ENCODE measurements at regions not wholly inside any gene's neighbourhood (a gene's known extent, or its start where the extent isn't known, plus 50 kb on each side); places are given as distances from the start of the nearest gene placed in this dataset.

DNA sequence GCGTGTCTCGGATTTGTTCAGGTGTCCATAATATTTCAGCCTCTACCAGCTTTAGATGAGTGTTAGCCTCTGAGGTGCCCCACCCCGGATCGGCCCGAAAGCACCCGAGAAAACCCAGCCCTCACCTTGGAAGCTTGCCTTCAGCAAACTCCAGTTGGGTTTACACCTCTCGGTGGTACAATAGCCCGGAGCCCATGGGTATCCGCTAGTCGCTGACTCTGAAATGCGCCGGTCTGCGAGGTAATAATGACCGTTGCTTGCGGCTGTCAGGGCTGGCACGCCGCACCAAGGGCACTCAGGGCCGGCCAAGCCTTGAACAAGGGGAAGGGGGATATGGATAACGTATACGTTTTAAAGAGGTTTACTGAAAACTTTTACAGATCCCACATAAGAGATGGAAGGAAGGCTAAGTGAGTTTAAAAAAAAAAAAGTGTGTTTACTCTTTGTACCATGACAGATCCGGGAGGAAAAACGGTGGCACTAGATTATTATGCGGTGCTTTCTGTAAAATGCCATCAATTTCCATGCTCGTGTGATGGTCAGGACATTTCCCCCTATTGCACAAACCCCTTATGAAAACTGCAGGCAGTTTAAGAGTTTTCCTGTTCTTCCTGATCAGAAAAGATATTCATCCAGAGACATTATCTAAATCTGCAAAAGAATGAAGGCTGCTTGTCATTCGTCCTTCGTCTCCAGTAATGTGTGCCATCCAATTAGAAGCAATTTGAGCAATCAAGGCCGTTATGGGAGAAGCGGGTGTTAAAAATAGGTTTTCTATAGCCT, 124.2 kb downstream of the TMEM161B start:
- no peak for DNase-seq (ENCODE audit: low read depth in 2 of 2)

DNA sequence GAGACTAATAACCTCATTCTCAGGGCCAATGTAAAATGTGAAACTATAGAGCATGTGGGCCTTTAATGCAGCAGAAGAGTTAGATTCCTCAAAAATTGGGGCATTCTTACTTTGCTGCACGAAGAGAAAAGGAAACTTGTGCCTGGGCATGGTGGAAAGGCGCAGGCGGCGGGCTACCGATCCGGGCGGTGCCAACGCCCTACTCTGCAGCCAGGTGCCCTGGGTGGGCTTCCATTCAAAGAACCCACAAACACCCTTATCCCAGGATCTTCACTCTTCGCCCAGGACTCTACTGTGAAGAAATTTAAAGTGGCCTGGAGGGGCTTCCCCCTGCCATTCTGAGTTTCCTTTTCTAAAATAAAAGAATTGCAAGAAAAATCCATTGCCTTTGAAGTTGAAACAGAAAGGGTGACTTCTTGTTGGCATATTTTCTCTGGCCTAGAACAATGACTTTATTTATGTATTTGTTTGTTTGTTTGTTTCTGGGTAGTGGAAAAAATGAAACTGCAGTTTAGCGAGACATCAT, 124.9 kb downstream of the TMEM161B start:
- no peak for DNase-seq (ENCODE audit: low read depth in 2 of 2)

DNA sequence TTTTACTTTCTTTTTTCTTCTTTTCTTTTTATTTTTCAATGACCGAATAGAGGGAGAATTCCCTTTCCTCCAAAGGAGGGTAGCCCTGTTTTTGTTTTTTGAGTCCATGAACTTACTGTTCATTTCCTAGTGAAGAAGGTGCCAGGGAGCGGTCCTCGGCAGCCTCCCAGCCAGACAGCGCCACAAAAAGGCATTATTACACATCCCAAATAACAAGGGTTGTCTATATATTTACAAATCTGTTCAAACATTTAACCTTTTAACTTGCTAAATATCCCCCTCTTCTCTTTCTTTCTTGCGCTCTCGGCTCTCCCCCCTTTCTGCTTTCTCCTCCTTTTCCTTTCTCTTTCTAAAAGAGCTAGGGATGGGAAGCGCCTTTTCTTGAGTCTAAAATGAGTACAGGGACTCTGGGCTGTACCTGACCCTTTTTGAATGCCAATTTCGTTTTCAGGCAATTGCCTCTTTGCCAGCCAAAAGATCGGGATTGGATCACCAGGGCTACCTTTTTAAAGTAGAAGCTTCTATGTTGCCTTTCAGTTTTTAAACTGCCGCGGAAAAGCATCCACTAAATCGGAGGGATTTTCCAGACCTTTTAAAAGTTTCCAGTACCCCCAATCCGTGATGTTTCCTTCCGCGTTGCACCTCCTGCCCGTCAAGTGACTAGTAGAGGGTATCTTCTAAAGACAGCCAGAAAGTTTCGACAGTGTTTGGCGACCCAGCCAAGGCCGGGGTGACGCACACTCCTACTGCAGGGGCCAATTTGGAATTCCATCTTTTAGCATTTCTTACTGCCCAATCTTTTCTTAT, 125.6 kb downstream of the TMEM161B start:
- DNase-seq (ENCODE audit: low read depth in 2 of 2): no peak

DNA sequence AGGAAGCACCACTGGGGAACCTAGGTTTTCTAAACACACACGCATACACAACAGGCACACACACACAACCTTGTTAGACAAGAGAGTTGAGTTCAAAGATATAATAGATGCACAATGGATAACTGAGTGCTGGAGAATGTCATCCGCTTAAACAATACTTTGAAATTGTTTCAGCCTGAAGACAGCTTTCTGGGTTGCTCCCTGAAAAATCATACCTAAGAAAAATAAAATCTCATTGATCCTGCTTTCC, 126.1 kb downstream of the TMEM161B start:
- no peak for DNase-seq (ENCODE audit: low read depth in 2 of 2)

DNA sequence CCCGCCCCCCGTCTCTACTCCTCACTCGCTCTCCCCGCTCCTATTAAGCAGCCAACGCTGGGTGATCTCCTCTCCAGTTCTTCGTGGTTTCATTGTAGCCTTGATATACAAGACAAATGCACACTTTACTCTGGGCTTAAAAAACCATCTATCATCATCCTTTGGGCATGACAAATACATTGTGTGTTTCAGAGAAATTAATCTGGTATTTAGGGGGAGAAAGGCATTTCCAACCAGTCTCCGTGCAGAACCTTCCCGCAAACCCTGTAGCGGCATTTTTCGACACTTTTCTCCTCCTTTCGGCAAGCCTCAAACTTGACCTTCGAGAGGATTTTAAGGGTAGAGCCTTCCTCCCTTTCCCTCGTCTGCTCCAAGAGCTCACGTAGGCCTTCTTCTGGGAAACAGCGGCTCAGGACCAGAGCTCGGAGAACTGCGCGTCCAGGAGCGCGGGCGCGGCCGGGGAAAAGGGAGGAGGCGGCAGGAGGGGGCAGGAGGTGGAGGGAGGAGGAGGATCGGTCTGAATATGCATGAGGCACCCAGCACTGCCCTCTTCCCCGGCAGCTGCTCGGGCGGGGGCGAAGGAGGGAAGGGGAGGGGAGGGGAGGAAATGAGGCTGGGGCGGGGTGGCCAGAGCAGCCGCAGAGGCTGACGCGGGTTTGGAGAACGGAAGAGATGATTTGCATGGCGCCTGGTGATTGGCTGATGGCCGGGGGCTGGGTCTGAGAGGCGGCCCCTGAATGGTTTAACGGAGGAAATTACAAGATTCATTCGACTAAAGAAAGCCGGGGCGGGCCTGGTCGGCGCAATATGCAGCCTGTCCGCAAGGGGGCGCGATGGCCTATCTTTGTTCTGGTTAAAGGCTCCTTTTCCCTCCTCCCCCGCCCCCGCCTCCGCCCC, 127.5 kb downstream of the TMEM161B start:
- DNase-seq (ENCODE audit: low read depth in 2 of 2): peak; percentile 81 to 96

DNA sequence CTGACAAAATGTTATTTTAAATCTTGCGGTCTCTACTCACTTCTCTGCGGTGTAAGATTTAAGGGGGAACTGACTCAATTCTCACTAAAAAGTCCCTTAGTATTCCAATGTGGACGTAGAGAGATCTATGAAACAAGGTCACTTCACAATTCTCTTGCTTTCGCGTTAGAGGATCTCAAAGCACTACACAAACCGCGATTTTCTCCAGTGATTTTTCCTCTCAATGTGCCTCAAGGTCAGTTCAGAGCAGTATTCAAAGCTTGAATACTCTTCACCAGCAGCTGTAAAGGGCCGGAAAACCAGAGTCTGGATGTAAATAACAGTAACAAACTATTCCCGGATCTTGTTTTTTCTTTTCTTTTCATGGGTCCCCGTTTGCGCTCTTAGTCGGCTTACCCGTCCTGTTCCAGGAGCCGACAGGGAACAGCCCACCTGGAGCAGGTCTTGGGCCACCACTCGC, 128.2 kb downstream of the TMEM161B start:
- DNase-seq (ENCODE audit: low read depth in 2 of 2): peak in 1 of 2 donors; percentile 4

DNA sequence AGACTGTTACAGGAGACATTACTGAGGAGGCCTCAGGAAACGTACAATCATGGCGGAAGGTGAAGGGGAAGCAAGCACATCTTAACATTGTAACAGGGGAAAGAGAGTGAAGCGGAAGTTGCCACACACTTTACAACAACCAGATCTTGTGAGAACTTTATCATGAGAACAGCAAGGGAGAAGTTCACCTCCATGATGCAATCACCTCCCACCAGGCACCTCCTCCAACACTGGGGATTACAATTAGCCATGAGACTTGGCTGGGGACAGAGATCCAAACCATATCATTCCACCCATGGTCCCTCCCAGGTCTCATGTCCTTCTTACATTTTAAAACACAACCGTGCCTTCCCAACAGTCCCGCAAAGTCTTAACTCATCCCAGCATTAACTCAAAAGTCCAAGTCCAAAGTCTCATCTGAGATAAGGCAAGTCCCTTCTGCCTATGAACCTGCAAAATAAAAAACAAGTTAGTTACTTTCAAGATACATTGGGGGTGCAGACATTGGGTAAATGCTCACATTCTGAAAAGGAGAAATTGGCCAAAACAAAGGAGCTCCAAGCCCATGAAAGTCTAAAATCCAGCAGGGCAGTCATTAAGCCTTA, 138.3 kb downstream of the TMEM161B start:
- DNase-seq (ENCODE audit: low read depth in 2 of 2): no peak

DNA sequence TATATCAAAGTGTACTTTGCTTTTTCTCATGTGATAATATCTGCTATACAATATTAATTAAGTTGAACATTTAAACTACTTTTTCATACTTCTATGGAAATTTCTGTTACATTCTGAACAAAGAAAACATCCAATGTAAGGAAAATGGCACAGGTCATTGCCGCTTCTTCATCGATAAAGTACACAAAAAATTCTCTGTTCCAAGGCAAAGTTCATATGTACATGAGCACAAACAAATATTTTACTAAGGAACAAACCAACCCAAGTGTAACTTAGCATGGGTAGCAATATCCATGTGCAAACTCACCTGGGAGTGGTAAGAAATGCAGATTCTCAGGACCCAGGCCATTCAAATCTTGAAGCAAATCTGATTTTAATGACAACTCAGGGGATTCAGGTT, 139.8 kb downstream of the TMEM161B start:
- no peak for DNase-seq (ENCODE audit: low read depth in 2 of 2)

DNA sequence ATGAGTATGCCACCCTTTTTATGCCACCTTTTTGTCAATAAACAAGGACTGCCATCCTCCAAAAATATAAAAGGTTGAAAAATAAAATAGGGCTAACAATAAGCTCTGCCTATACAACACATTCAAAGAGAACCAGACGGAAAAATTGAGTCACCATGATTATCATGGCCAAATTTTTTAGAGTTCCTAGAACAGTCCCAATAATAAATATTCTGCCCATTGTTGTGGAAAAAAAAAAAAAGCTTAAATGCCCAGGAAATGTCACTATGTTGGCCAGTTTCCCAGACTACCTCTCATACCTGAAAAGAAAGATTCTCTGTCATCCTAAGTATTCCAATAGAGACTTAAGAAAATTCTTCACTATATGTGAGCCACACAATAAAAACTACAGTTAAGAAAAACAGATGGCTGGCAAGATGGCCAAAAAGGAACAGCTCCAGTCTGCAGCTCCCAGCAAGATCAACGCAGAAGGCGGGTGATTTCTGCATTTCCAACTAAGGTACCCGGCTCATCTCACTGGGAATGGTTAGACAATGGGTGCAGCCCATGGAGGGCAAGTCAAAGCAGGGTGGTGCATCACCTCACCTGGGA, 149.0 kb downstream of the TMEM161B start:
- DNase-seq (ENCODE audit: low read depth in 2 of 2): no peak

DNA sequence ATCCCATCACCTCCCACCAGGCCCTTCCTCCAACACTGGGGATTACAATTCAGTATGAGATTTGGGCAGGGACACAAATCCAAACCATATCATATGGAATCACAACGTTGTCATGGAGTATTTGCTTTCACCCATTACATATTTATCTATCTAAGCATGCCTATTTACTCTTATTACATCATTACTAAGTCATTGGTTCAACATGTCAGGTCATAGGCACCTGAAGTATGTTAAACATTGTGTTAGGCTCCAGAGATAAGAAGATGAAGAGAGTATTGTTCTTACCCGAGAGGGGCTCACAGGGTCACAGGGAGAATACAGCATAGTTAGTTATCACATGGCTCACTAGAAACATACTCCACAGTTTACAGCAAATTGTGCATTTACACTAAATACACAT, 150.5 kb downstream of the TMEM161B start:
- no peak for DNase-seq (ENCODE audit: low read depth in 2 of 2)

DNA sequence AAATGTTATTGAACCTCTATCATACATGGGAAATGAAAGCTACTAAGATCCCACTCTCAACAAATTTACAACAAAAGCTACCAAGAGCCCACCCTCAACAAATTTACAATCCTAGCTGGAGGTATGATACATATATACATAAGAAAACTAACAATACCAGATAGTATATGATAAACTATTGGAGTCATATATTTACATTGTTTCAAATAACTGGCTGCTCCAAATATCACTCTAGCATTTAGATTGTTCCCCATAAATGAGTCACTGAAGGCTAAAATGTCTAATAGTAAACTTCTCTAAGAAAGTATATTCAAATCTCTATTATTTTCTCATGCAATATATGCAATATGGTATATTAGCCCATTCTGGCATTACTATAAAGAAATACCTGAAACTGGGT, 151.1 kb downstream of the TMEM161B start:
- no peak for DNase-seq (ENCODE audit: low read depth in 2 of 2)

DNA sequence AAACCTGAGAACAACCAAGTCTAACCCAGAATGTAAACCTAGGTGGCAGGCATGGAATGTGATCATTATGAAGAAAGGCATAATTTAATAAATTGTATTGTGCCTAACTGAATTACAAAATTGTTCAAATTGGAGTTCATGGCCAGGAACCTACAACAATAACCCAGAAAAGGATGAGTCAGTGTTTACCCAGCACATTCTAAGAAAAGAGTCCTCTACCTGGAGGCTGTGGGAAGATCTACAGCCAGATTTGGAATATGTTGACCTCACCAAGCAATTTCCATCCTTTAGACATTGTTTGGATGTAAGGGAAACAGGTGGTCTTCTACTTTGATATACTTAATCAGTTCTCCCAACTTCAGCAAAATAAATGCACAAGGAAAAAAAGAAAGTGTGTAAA, 152.2 kb downstream of the TMEM161B start:
- DNase-seq (ENCODE audit: low read depth in 2 of 2): no peak

DNA sequence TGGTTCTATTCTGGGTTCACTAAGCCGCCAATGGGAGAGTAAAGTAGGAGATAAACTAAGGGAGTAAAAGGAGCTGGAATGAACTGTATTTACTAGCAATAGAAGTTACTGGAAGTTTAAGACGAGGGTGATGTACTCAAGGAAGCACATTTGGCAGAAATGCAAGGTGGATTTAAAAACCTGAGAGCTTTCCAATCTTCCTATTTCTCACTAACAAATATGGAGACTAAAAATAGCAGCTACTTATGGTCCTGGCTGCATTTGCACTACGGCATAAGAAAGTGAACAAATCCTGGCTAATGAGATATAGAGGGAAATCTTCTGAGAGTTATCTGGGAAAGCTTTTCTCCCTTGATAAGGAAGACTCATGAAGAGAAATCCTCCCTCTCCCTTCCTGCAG, 153.4 kb downstream of the TMEM161B start:
- no peak for DNase-seq (ENCODE audit: low read depth in 2 of 2)

DNA sequence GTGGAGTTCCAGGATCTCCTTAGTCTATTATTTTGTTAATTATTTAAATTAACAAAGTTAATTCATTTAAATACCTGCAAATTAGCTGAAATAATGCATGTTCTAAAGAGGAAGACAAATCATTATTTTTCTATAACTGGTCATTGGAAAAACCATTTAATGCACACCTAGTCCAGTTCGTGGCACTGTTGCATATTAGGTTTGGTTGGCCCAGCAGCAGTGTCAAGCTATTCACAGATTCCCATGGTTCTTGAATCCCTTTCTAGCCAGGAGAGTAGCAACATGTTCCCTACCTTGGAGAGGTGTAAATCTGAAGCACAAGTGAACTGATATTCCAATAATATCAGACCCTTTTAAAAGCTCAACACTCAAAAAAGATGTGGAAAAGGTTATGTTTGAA, 155.2 kb downstream of the TMEM161B start:
- DNase-seq (ENCODE audit: low read depth in 2 of 2): no peak

DNA sequence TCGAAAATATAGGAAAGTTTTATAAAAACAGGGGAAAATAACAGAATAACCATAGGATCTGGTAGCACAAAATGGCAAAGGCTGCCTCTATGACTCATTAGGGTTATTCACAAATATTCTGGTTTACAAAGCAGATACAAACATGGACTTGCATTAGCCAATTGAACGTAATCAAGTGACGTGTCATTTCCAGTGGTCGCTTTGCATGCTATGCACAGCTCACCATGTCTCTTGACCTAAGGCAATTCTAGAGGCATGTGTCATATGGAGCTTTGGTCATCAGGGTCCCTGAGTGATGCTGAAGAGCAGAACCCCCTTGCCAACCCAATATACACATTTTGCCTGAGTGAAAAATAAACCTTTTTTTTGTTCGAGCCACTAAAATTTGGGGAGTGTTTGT, 158.8 kb downstream of the TMEM161B start:
- no peak for DNase-seq (ENCODE audit: low read depth in 2 of 2)

DNA sequence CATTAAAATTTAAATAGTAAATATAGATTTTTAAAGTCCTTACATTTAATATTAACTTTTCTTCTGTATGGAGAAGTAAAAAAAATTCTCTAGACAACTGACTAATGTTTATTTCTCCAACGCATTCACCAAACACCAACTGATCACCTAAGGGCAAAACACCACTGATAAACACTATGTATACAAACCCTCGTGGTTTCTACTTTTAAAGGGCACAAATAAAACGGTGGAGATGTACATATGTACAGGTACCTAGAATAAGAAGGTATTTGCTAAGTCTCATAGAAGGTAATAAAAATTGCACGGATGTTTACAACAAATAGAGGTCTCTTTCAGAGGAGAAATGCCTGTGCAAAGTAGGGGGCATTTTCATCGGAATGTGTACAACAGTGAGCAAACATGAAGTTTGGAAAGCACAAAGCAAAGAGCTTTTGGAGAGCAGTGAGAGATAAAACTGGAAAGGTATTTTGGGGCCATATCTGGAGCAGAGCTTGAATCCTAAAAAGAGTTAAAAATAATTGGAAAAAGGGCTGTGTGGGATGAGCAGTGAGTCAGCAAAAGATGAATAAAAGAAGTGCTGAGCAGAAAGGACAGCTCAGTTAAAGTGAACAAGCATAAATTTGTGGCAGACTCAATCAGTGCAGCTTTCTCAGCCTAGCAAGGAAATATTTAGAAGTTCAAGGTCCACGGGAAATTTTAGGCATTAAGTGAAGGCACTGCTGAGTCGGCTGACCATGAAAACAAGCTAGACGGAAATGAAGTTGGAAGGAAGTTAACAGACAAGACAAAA, 160.0 kb downstream of the TMEM161B start:
- DNase-seq (ENCODE audit: low read depth in 2 of 2): no peak

DNA sequence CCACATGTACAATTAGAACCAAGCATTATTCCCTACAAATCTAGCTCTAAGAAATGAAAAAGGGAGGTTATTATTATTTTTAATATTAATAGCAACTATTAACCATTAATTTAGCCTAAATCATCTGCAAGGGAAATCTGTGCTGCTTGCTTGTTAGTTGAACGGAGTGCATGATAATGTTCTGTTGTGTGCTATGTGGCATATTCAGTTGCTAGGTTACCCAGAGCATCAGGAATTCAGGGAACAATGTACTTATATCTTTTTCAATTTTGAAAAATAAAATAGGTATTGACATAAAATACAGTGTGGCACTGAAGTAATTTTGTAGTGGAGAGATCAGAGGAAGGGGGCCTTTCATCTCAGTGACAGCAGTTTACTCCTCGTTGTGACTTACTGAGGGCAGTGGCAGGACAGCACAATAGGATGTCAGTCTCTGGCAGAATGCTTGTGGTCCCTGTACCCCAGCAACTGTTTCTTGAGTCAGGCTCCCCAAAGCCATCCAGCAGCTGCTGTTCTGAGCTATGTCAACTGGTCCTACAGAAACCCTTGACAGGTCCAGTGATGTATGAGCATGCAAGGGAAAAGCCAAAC, 173.6 kb downstream of the TMEM161B start:
- DNase-seq (ENCODE audit: low read depth in 2 of 2): no peak

DNA sequence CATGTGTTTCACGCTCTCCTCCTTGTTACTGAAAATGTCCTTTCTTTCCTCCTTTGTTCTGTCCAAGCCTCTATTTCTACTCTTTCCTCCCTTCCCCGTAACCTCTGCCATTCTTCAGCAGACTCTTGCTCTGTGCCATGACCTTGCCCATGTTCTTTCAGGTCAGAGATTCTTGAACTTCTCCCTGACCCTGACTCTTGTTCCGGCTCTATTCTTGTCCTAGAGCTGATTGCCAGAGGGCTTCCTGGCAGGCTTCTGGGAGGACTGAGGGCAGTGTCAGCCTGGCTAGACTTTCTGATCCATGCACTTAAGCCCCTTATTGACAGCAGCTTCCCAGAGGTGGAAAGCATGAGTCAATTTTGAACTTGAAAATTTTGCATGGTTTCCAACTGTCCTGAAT, 174.2 kb downstream of the TMEM161B start:
- no peak for DNase-seq (ENCODE audit: low read depth in 2 of 2)

DNA sequence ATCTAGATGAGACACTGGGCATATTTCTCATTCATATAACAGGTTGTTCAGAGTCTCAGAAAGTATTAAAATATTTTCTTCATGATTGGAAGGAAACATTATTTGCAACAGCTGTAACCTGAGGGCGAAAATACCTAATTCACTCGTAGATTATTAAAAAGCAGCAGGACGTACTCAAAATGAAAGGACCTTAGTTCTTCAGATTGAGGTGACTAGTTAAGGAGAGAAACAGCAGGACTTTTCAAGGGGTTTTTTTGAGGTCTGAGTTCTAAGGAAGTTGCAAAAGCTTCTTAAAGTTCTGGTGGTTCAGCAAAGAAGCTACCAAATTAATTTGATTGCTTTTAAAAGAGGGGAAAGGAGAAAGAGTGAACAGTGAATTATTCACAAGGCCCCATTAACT, 174.9 kb downstream of the TMEM161B start:
- DNase-seq (ENCODE audit: low read depth in 2 of 2): no peak
